Tibial nerve (tissue), 4 donors: ENCODE measurements at regions not wholly inside any gene's neighbourhood (a gene's known extent, or its start where the extent isn't known, plus 50 kb on each side); places are given as distances from the start of the nearest gene placed in this dataset.

Experiments used
- DNase-seq, 2 donors: peaks; one replicate each; pipeline ENCODE4 v3.0.0-alpha.2; 2019; ENCODE audit warnings: low spot score in 2 of 2
- H3K27ac ChIP-seq, 4 donors: fragments of 200-600 bp; sonication (generic) in 3 of 4; one replicate each; pipeline ENCODE4 v1.5.1; 2017 to 2019; ENCODE audit warnings: mild to moderate bottlenecking in 1 of 4
- H3K27me3 ChIP-seq, 2 donors: fragments of 200-600 bp; sonication (generic) in 1 of 2; one replicate each; pipeline versions ENCODE4 v1.5.1 to v1.6.0; 2017 to 2019
- H3K36me3 ChIP-seq, 3 donors: fragments of 200-600 bp; sonication (generic); one replicate each; pipeline ENCODE4 v1.5.1; 2018 to 2019
- H3K4me1 ChIP-seq, 4 donors: fragments of 200-600 bp; sonication (generic) in 3 of 4; one replicate each; pipeline ENCODE4 v1.5.1; 2017 to 2019
- H3K4me3 ChIP-seq, 4 donors: fragments of 200-600 bp; sonication (generic) in 3 of 4; one replicate each; pipeline ENCODE4 v1.5.1; 2017 to 2019; ENCODE audit warnings: mild to moderate bottlenecking in 1 of 4, moderate library complexity in 1 of 4
- H3K9me3 ChIP-seq, 4 donors: fragments of 200-600 bp; sonication (generic) in 3 of 4; one replicate each; pipeline ENCODE4 v1.5.1; 2017 to 2019
- EP300 ChIP-seq, 2 donors: sonication (generic); formaldehyde crosslinking; IDR thresholded peaks; one replicate each; pipeline ENCODE4 v1.6.1; 2017; ENCODE audit warnings: antibody characterized with exemption in 2 of 2, mild to moderate bottlenecking in 1 of 2
- POLR2A ChIP-seq, 2 donors: fragments of 450-650 bp; IDR thresholded peaks; one replicate each; pipeline ENCODE4 v1.6.1; 2017; ENCODE audit warnings: antibody characterized with exemption in 2 of 2, mild to moderate bottlenecking in 2 of 2, moderate library complexity in 2 of 2
- WGBS, 2 donors: methylation state at CpG; one replicate each; pipeline ENCODE4 v1.1.5; 2018; 5-methylcytosine and 5-hydroxymethylcytosine counted together
- TF ChIP-seq, protein P1 (sequence below), 5 experiments: fragments of 200-600 bp in 3 of 5; fragments of 450-650 bp in 2 of 5; sonication (generic) in 3 of 5; IDR thresholded peaks; one replicate each; pipeline ENCODE4 v1.5.1; 2016 to 2019; ENCODE audit warnings: antibody characterized with exemption in 5 of 5, mild to moderate bottlenecking in 3 of 5, moderate library complexity in 2 of 5

DNA sequence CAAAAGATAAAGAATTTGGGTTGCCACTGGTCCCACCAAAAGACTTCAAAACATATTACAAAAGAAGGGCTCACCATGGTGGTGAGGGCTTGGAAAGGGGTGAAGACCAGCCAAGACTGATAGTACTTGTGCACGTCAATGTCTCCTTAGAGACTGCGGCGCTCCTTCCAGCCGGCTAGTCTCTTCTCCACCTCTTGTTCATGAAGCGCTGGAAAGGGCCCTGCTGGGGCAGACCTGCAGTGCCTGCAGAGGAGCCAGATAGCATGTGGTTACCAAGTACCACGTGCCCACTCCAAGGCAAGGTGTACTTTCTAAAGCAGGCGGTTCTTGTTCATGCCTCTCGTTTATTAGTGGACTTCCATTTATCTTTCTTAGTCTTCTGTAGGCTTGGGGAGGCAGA, 92.7 kb upstream of the FAM20A start:
- whole genome bisulfite sequencing, 2 donors, result 85 to 92% methylated on average over 8 of the region's 8 CpGs
- peaks cover 0 to 7% (median 0%) of the 10 kb centered on the region in 4 donors for H3K4me1 ChIP-seq
- no peaks in the 10 kb centered on the region for H3K36me3 ChIP-seq
- H3K9me3 ChIP-seq, result no peaks in the 10 kb centered on the region
- H3K27ac ChIP-seq, result no peak overlapping the region
- no peak overlapping the region for H3K4me3 ChIP-seq
- no peak for DNase-seq
- no peaks in the 10 kb centered on the region for H3K27me3 ChIP-seq
- TF ChIP-seq EP300 (IDR thresholded peaks at IDR 0.05) (no peak), POLR2A (IDR thresholded peaks at IDR 0.05) (no peak)
- TF ChIP-seq, protein P1, sequence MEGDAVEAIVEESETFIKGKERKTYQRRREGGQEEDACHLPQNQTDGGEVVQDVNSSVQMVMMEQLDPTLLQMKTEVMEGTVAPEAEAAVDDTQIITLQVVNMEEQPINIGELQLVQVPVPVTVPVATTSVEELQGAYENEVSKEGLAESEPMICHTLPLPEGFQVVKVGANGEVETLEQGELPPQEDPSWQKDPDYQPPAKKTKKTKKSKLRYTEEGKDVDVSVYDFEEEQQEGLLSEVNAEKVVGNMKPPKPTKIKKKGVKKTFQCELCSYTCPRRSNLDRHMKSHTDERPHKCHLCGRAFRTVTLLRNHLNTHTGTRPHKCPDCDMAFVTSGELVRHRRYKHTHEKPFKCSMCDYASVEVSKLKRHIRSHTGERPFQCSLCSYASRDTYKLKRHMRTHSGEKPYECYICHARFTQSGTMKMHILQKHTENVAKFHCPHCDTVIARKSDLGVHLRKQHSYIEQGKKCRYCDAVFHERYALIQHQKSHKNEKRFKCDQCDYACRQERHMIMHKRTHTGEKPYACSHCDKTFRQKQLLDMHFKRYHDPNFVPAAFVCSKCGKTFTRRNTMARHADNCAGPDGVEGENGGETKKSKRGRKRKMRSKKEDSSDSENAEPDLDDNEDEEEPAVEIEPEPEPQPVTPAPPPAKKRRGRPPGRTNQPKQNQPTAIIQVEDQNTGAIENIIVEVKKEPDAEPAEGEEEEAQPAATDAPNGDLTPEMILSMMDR (IDR thresholded peaks at IDR 0.05), result no peak

DNA sequence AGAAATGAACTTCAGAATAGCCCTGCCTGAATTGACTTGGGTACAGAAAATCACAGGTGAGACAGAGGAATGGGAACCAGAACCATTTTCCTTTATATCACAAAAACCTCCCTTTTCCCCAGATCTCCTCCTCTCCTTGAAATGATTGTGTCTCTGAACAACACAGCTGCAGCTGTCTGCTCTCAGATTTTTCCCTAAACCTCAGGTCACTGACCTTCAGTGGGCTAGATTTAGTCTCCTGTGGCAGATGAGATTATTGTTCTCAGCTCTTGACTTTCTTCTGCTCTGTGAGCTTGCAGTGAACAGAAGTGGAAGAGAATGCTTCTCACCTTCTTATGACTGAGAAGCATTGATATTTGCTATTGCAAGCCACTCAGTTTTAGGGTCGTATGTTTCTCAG, 92.3 kb upstream of the FAM20A start:
- Histone ChIP-seq H3K4me1 (peaks cover 0 to 3% (median 0%) of the 10 kb centered on the region in 4 donors), H3K4me3 (no peak overlapping the region), H3K36me3 (no peaks in the 10 kb centered on the region), H3K27ac (no peak overlapping the region), H3K27me3 (no peaks in the 10 kb centered on the region), H3K9me3 (no peaks in the 10 kb centered on the region)
- WGBS, 2 donors, result 48 to 58% methylated on average over 1 of the region's 1 CpG
- DNase-seq, result no peak
- TF ChIP-seq, protein P1 (IDR thresholded peaks at IDR 0.05), result no peak
- TF ChIP-seq POLR2A (IDR thresholded peaks at IDR 0.05) (no peak), EP300 (IDR thresholded peaks at IDR 0.05) (no peak)

DNA sequence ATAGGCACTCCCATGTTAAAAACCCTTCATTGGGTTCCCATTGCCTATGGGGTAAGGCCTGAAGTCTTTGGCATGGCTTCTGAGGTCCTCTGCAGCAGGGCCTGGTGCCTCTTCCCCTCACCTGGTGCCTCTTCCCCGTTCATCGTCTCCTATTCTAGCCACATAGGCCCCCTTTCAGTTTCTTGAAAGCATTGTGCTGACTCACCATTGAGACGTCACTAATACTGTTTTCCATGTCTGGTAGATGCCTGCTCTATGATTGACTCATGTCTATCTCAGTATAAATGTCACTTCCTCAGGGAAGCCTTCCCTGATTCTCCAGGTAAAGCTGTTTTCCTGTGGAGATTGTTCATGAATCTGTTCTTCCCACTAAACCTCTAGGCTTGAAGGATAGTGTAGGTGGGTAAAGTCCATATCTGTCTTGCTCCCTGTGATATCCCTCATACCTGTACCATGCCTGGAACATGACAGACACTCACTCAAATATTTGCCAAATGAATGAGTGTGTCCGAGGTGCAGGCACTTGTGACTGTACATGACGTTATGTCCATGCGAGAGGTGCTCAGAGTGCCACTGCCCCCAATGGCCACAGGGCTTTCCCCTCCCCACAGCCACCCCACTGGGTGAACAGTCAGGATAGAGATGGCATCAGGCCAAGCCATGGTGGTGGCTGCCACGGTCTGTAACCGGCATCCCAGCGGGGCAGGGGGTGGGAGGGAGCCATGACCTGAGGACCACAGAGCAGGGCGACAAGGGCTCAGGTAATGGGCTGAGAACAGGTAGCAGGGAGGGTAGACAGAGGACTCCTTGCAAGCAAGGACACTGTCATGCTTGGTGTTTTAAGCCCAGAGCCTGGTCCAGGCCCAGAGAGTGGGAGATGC, 85.2 kb upstream of the FAM20A start:
- Histone ChIP-seq H3K36me3 (no peaks in the 10 kb centered on the region), H3K27ac (peak overlapping the region in 2 of 4 donors; percentile 57 to 78), H3K4me1 (peaks cover 0 to 17% (median 0%) of the 10 kb centered on the region in 4 donors), H3K9me3 (no peaks in the 10 kb centered on the region), H3K4me3 (no peak overlapping the region), H3K27me3 (no peaks in the 10 kb centered on the region)
- 82 to 91% methylated on average over 7 to 10 of the region's 10 CpGs for WGBS, 2 donors
- DNase-seq, result no peak
- TF ChIP-seq POLR2A (IDR thresholded peaks at IDR 0.05), result no peak
- TF ChIP-seq, protein P1 (IDR thresholded peaks at IDR 0.05), result no peak
- no peak for TF ChIP-seq EP300 (IDR thresholded peaks at IDR 0.05)

DNA sequence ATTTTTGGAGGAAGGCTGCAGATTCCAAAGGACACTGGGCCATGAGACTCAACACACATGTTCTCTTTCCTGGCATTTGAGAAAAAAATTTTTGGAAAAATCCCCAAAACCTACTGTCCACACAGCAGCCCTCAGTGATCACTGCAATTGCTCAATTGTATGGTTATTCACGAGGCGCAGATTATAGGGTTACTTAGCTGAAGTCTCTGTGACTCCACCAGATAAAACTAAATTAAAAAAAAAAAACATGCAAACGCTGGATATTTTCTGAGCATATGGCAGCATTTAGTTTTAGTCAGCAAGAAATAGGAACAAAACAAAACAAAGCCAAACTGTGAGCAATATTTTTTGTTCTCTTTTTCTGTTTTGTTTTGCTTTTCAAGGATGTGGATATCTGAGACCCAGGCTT, 83.8 kb upstream of the FAM20A start:
- DNase-seq, result peak in 1 of 2 donors; percentile 53
- Histone ChIP-seq H3K4me1 (peaks cover 0 to 17% (median 0%) of the 10 kb centered on the region in 4 donors), H3K9me3 (no peaks in the 10 kb centered on the region), H3K27me3 (no peaks in the 10 kb centered on the region), H3K36me3 (no peaks in the 10 kb centered on the region), H3K4me3 (no peak overlapping the region), H3K27ac (peak overlapping the region in 3 of 4 donors; percentile 43 to 78 (median 66))
- no peak for TF ChIP-seq POLR2A (IDR thresholded peaks at IDR 0.05)
- TF ChIP-seq, protein P1 (IDR thresholded peaks at IDR 0.05), result no peak
- TF ChIP-seq EP300 (IDR thresholded peaks at IDR 0.05), result peak in 1 of 2 donors; percentile 81
- 44 to 54% methylated on average over 3 of the region's 3 CpGs for WGBS, 2 donors

DNA sequence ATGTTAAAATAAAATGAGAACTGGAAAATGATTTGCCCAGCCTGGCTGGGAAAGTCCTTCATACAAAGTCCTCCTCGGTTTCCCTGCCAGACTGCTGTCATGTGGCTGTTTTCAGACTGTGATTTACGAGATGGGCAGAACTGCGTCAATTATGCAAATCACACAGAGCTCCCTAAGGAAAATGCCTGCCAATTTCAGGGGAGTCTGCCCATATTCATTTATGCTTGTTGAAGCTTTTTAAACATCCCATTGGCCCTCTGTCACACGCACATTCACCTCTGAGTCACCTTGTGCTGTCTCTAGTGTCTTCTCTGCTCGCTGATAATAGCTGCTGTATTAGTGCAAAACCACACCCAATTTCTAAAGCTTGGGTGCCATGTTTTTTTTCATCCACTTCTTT, 81.7 kb upstream of the FAM20A start:
- Histone ChIP-seq H3K4me3 (no peak overlapping the region), H3K27ac (no peak overlapping the region), H3K36me3 (no peaks in the 10 kb centered on the region), H3K4me1 (peaks cover 0 to 17% (median 0%) of the 10 kb centered on the region in 4 donors), H3K9me3 (no peaks in the 10 kb centered on the region), H3K27me3 (no peaks in the 10 kb centered on the region)
- TF ChIP-seq, protein P1 (IDR thresholded peaks at IDR 0.05), result no peak
- no peak for TF ChIP-seq EP300 (IDR thresholded peaks at IDR 0.05)
- no peak for TF ChIP-seq POLR2A (IDR thresholded peaks at IDR 0.05)
- WGBS, 2 donors, result 77 to 86% methylated on average over 5 of the region's 5 CpGs
- no peak for DNase-seq
